RPMI7951 (cell line): ENCODE measurements at regions not wholly inside any gene's neighbourhood (a gene's known extent, or its start where the extent isn't known, plus 50 kb on each side); places are given as distances from the start of the nearest gene placed in this dataset.
A peak's percentile ranks its signal among the peaks of the same experiment; 100 is the strongest.

ENCODE experiments used
- DNase-seq: peaks from one replicate; pipeline ENCODE4 v3.0.0-alpha.2; 2012; ENCODE audit warnings: low read depth

GRCh38 chr13:106238690-106239089, 296.8 kb downstream of the EFNB2 start:
- DNase-seq = peak; percentile 45

GRCh38 chr13:106234636-106235035, 300.8 kb downstream of the EFNB2 start:
- no peak for DNase-seq

- no peak for DNase-seq
Measured at GRCh38 chr13:106233134-106233735, 302.2 kb downstream of the EFNB2 start.

- no peak for DNase-seq
Measured at GRCh38 chr13:106232681-106233080, 302.8 kb downstream of the EFNB2 start.

GRCh38 chr13:106230450-106230849, 305.0 kb downstream of the EFNB2 start:
- DNase-seq = peak; percentile 50

GRCh38 chr13:106225126-106225525, 310.3 kb downstream of the EFNB2 start:
- no peak for DNase-seq

- DNase-seq = no peak
Measured at GRCh38 chr13:106220211-106220610, 315.3 kb downstream of the EFNB2 start.

- DNase-seq = no peak
Measured at GRCh38 chr13:106213028-106213757, 322.3 kb downstream of the EFNB2 start.

GRCh38 chr13:106212386-106213010, 323.0 kb downstream of the EFNB2 start:
- no peak for DNase-seq

- no peak for DNase-seq
Measured at GRCh38 chr13:106210324-106210723, 325.1 kb downstream of the EFNB2 start.

GRCh38 chr13:106205871-106206270, 329.6 kb downstream of the EFNB2 start:
- no peak for DNase-seq

- no peak for DNase-seq
Measured at GRCh38 chr13:106197496-106197895, 338.0 kb downstream of the EFNB2 start.

- peak; percentile 7 for DNase-seq
Measured at GRCh38 chr13:106187501-106188095, 347.9 kb downstream of the EFNB2 start.

- no peak for DNase-seq
Measured at GRCh38 chr13:106187101-106187500, 348.4 kb downstream of the EFNB2 start.

- peak; percentile 18 for DNase-seq
Measured at GRCh38 chr13:106186366-106187030, 349.0 kb downstream of the EFNB2 start.

- no peak for DNase-seq
Measured at GRCh38 chr13:106184790-106185189, 350.7 kb downstream of the EFNB2 start.

GRCh38 chr13:106183410-106184065, 351.9 kb downstream of the EFNB2 start:
- DNase-seq = no peak

GRCh38 chr13:106182404-106182803, 353.1 kb downstream of the EFNB2 start:
- DNase-seq = peak; percentile 95

- DNase-seq = peak; percentile 31
Measured at GRCh38 chr13:106178816-106179215, 356.6 kb downstream of the EFNB2 start.

- no peak for DNase-seq
Measured at GRCh38 chr13:106177146-106177545, 358.3 kb downstream of the EFNB2 start.

- DNase-seq = peak; percentile 75
Measured at GRCh38 chr13:106176117-106176516, 359.3 kb downstream of the EFNB2 start.
